ENCODE measurements at regions not wholly inside any gene's neighbourhood (a gene's known extent, or its start where the extent isn't known, plus 50 kb on each side); places are given as distances from the start of the nearest gene placed in this dataset.

DNA sequence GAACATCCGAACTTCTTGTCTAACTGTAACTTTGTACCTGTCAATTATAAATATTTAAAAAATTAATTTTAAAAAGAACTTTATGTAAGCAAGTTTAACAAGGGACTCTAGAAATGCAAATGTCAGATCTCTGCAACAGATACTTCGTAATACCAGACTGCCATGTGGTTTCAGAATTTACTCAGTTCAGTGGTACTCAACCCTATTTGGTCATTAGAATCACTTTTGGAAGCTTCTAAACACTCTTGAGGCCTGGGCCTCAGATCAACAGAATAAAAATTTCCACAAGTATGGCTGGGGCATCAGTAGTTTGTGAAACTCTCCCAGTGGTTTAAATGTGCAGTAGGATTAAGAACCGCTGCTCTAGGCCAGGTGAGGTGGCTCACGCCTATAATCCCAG lies 139.5 kb upstream of the SMYD2 start:
- no peak for TF ChIP-seq HCFC1 (IDR thresholded peaks at IDR 0.05; ENCODE audit: low read length)
- no peak for TF ChIP-seq BMI1 (IDR thresholded peaks at IDR 0.05; ENCODE audit: borderline replicate concordance)
- no peak for TF ChIP-seq POU2F2 (IDR thresholded peaks at IDR 0.05; ENCODE audit: borderline replicate concordance, low read depth, low read length)
- no peak for TF ChIP-seq ESRRA (IDR thresholded peaks at IDR 0.05; ENCODE audit: low read length)
- TF ChIP-seq, protein P1, sequence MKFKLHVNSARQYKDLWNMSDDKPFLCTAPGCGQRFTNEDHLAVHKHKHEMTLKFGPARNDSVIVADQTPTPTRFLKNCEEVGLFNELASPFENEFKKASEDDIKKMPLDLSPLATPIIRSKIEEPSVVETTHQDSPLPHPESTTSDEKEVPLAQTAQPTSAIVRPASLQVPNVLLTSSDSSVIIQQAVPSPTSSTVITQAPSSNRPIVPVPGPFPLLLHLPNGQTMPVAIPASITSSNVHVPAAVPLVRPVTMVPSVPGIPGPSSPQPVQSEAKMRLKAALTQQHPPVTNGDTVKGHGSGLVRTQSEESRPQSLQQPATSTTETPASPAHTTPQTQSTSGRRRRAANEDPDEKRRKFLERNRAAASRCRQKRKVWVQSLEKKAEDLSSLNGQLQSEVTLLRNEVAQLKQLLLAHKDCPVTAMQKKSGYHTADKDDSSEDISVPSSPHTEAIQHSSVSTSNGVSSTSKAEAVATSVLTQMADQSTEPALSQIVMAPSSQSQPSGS (IDR thresholded peaks at IDR 0.05; ENCODE audit: low read length): no peak
- TF ChIP-seq YY1 (IDR thresholded peaks at IDR 0.05; ENCODE audit: low read depth, low read length): no peak
- no peak for TF ChIP-seq CEBPB (IDR thresholded peaks at IDR 0.05; ENCODE audit: borderline replicate concordance in 1 of 2, low read depth in 2 of 2, low read length in 2 of 2)

Measured in GM12878 (cell line).